Endodermal cell (in vitro differentiated cells): ENCODE measurements at regions not wholly inside any gene's neighbourhood (a gene's known extent, or its start where the extent isn't known, plus 50 kb on each side); places are given as distances from the start of the nearest gene placed in this dataset.

ENCODE experiments used
- DNase-seq: peaks from one replicate; pipeline ENCODE4 v3.0.0-alpha.2; 2017
- H3K27ac ChIP-seq: 2 replicates; pipeline ENCODE4 v1.5.1; 2013; ENCODE audit warnings: mild to moderate bottlenecking, low read depth, low read length, moderate library complexity
- H3K27me3 ChIP-seq: 2 replicates; pipeline ENCODE4 v1.6.1; 2013; ENCODE audit warnings: mild to moderate bottlenecking, low read length, moderate library complexity; ENCODE audit not compliant: insufficient read depth, control insufficient read depth, poor library complexity, severe bottlenecking
- H3K36me3 ChIP-seq: 2 replicates; pipeline ENCODE4 v1.7.0; 2013; ENCODE audit warnings: mild to moderate bottlenecking, low read length, moderate library complexity; ENCODE audit not compliant: control insufficient read depth, insufficient read depth
- H3K4me1 ChIP-seq: one replicate; pipeline ENCODE4 v1.7.0; 2013; ENCODE audit warnings: low read length; ENCODE audit not compliant: control insufficient read depth, insufficient read depth
- H3K4me3 ChIP-seq: 2 replicates; pipeline ENCODE4 v1.5.1; 2013; ENCODE audit warnings: mild to moderate bottlenecking, low read length, moderate library complexity
- H3K9ac ChIP-seq: 2 replicates; pipeline ENCODE4 v1.6.1; 2013; ENCODE audit warnings: mild to moderate bottlenecking, low read length, moderate library complexity; ENCODE audit not compliant: poor library complexity, severe bottlenecking; ENCODE audit errors: extremely low read depth
- H3K9me3 ChIP-seq: 2 replicates; pipeline ENCODE4 v1.6.1; 2013; ENCODE audit warnings: mild to moderate bottlenecking, low read length, moderate library complexity; ENCODE audit not compliant: control insufficient read depth
- H3K27ac Mint-ChIP-seq: 2 replicates; pipeline ENCODE4 v1.8.0; 2020; ENCODE audit warnings: mixed read lengths
- H3K27me3 Mint-ChIP-seq: 2 replicates; pipeline ENCODE4 v1.8.0; 2021; ENCODE audit warnings: mild to moderate bottlenecking, mixed read lengths; ENCODE audit not compliant: insufficient read depth
- H3K36me3 Mint-ChIP-seq: 2 replicates; pipeline ENCODE4 v1.8.0; 2020; ENCODE audit warnings: low read depth, mixed read lengths
- H3K4me1 Mint-ChIP-seq: 2 replicates; pipeline ENCODE4 v1.8.0; 2020; ENCODE audit warnings: mixed read lengths
- H3K4me3 Mint-ChIP-seq: 2 replicates; pipeline ENCODE4 v1.8.0; 2020; ENCODE audit warnings: mild to moderate bottlenecking, moderate library complexity, mixed read lengths
- H3K9me3 Mint-ChIP-seq: 2 replicates; pipeline ENCODE4 v1.8.0; 2020; ENCODE audit warnings: mild to moderate bottlenecking, mixed read lengths
- CTCF ChIP-seq: fragments of 200-600 bp; sonication (generic); conservative IDR thresholded peaks from 2 replicates; pipeline ENCODE4 v1.5.0; 2021; ENCODE audit warnings: antibody characterized with exemption, mild to moderate bottlenecking
- WGBS, 2 experiments: methylation state at CpG; one replicate each; pipeline versions ENCODE4 v1.1.5 to v1.1.7; 2013; ENCODE audit warnings: missing lambda C conversion rate in 2 of 2, mixed read lengths in 1 of 2; ENCODE audit not compliant: insufficient coverage in 1 of 2, insufficient read length in 1 of 2; 5-methylcytosine and 5-hydroxymethylcytosine counted together

- TF ChIP-seq CTCF, result no peak
Measured at GRCh38 chr7:22588351-22588750, 88.4 kb upstream of the STEAP1B start.

GRCh38 chr7:22587322-22587721 lies 87.3 kb upstream of the STEAP1B start:
- H3K36me3 ChIP-seq, result peaks cover 4% of the 10 kb centered on the region
- no peak overlapping the region for H3K4me3 ChIP-seq
- H3K9ac ChIP-seq, result no peak overlapping the region
- H3K9me3 Mint-ChIP-seq, result no peaks in the 10 kb centered on the region
- no peak overlapping the region for H3K27ac ChIP-seq
- peaks cover 6% of the 10 kb centered on the region for H3K4me1 ChIP-seq
- no peak for TF ChIP-seq CTCF
- DNase-seq, result no peak
- no peaks in the 10 kb centered on the region for H3K27me3 ChIP-seq
- H3K27me3 Mint-ChIP-seq, result no peaks in the 10 kb centered on the region
- peak overlapping the region; percentile 50 for H3K27ac Mint-ChIP-seq
- no peaks in the 10 kb centered on the region for H3K9me3 ChIP-seq
- no peak overlapping the region for H3K4me3 Mint-ChIP-seq
- H3K4me1 Mint-ChIP-seq, result peaks cover 35% of the 10 kb centered on the region
- 71 to 83% methylated on average over 1 to 2 of the region's 2 CpGs for WGBS, 2 experiments
- peaks cover 40% of the 10 kb centered on the region for H3K36me3 Mint-ChIP-seq

More at GRCh38 chr7:22588351-22588750, 88.4 kb upstream of the STEAP1B start:
- no peak for DNase-seq
- 91 to 100% methylated on average over 2 of the region's 2 CpGs for WGBS, 2 experiments
- Mint-ChIP-seq H3K9me3 (no peaks in the 10 kb centered on the region), H3K27ac (peak overlapping the region; percentile 69), H3K4me1 (peaks cover 31% of the 10 kb centered on the region), H3K27me3 (no peaks in the 10 kb centered on the region), H3K4me3 (no peak overlapping the region), H3K36me3 (peaks cover 38% of the 10 kb centered on the region)
- Histone ChIP-seq H3K27me3 (no peaks in the 10 kb centered on the region), H3K4me1 (peaks cover 6% of the 10 kb centered on the region), H3K9ac (no peak overlapping the region), H3K27ac (no peak overlapping the region), H3K9me3 (no peaks in the 10 kb centered on the region), H3K36me3 (peaks cover 9% of the 10 kb centered on the region), H3K4me3 (no peak overlapping the region)

- DNase-seq, result peak; percentile 78
- Histone ChIP-seq H3K4me3 (no peak overlapping the region), H3K27ac (no peak overlapping the region), H3K27me3 (no peaks in the 10 kb centered on the region), H3K4me1 (peaks cover 6% of the 10 kb centered on the region), H3K36me3 (no peaks in the 10 kb centered on the region), H3K9me3 (no peaks in the 10 kb centered on the region), H3K9ac (no peak overlapping the region)
- no peak overlapping the region for H3K4me3 Mint-ChIP-seq
- H3K9me3 Mint-ChIP-seq, result no peaks in the 10 kb centered on the region
- peak overlapping the region; percentile 67 for H3K27ac Mint-ChIP-seq
- H3K4me1 Mint-ChIP-seq, result peaks cover 35% of the 10 kb centered on the region
- peak; percentile 75 for TF ChIP-seq CTCF
- no peaks in the 10 kb centered on the region for H3K27me3 Mint-ChIP-seq
- H3K36me3 Mint-ChIP-seq, result peaks cover 38% of the 10 kb centered on the region
Measured at GRCh38 chr7:22586786-22587140, 86.8 kb upstream of the STEAP1B start.
